CD4-positive, alpha-beta T cell treated with Interleukin-10 for 1 hour (primary cell): ENCODE measurements at regions not wholly inside any gene's neighbourhood (a gene's known extent, or its start where the extent isn't known, plus 50 kb on each side); places are given as distances from the start of the nearest gene placed in this dataset.
A peak's percentile ranks its signal among the peaks of the same experiment; 100 is the strongest.

ENCODE experiments used
- DNase-seq: peaks from one replicate; pipeline ENCODE4 v3.0.0-alpha.2; 2020

GRCh38 chrY:12593532-12594216 is 107.4 kb upstream of the USP9Y start:
- peak; percentile 50 for DNase-seq

- DNase-seq, result no peak
These were observed 102.2 kb upstream of the USP9Y start for GRCh38 chrY:12598783-12599182.

GRCh38 chrY:12605426-12605825 is 95.6 kb upstream of the USP9Y start:
- DNase-seq, result no peak

DNA sequence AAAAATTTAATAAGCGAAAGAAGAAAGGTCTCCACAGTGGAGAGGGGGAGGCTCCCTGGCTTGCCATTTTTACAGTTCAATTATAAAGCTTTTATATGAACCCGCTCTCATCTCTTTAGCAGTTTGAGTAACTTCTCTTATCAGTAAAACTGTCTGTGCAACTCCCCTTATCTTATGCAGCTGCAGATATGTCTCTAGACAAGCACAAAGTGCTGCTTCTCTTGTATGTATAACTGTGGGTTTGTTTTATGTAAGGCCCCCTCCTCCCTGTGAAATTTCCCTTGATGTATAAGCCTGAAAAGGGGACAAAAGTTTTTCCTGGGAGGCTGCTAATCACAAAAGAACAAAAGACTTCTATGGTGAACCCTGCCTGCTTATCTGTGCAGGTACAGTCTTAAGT is 90.2 kb upstream of the USP9Y start:
- no peak for DNase-seq

- DNase-seq, result no peak
These were observed 85.1 kb upstream of the USP9Y start for GRCh38 chrY:12615733-12616446.

DNA sequence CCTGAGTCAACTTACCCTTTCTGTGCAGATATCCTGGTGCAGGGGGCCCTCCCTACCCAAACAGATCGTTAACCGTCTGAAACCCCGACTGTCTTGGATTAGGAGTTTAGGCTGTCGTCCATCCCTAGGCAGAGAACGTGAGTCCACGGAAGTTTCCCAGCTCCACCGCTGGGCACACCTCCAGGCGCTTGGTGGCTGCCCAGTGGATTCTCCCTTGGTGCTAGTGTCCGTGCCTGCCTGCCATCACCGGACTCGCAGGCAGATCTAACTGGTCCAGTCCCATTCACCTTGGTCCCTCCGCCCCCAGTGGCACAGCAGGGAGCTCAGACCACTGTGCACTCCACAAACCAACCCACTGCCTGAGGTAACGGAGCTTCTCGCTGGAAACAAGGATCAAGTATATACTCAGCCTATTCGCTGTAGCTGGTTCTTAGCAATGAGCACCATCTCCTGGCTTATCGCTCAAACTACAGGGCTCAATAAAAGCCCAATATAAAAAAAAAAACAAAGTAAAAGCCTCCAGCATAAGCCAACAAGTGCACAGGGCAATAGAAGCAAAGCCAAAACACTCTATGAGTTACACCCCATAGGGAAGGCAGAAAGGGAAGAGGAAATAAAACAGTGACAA is 79.5 kb upstream of the USP9Y start:
- peak; percentile 37 for DNase-seq

DNA sequence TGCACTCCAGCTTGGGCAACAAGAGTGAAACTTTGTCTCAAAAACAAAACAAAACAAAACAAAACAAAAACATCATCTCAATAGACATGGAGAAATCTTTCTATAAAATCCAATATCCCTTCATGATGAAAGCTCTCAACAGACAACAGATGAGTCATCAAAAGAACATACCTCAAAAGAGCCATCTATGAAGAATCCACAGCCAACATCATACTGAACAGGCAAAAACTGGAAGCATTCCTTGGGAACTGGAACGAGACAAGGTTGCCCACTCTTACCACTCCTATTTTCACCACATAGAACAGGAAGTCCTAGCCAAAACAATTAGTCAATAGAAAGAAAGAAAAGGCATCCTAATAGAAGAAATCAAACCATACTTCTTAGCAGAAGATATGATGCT is 77.8 kb upstream of the USP9Y start:
- no peak for DNase-seq

DNA sequence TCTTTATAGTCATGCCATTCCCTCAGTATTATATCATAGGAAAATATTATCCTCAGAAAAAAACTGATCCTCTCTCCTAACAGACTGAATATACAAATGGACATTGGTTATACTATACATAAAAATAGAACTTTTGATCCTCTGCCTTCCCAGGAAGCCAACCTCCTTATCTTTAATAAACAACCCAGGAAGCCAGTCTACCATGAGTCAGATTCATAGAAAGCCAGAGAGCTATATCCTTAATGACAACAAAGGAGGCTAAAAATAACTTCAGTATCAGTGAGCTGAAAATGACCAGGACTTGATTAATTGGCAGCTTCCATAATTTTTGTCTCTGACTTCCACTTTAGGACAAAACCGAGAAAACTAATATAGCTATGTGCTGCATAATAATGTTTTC is 58.0 kb upstream of the USP9Y start:
- DNase-seq, result no peak

DNA sequence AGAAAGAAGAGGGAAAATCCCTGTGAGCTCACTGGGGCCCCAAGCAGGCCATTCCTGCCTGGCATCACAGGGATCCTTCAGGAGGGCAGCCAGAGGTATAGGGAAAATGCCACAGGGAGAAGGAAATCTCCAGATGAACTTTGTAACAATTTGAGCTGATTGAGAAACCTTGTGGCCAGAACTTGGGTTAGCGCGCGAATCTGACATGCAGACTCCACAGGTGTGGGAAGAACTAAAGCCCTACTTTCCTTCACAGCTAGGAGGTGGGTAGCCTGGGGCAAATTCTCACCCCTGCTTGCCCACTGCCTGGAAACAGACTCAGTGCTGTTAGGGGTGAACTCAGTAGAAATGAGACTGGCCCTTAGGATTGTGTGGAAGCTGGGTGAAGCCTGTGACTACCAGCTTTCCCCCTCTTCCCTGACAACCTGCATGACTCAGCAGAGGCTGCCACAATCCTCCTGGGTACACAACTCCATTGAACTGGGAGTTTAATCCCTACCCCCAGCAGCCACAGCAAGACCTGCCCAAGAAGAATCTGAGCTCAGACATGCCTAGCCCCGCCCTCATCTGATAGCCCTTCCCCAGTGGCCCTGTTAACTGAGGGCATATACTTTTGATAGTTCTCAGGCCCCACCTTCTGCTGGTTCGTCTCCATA is 57.2 kb upstream of the USP9Y start:
- DNase-seq, result no peak

- no peak for DNase-seq
These were observed 49.9 kb upstream of the USP9Y start for GRCh38 chrY:12651095-12651494.
